HCT116 (cell line): ENCODE measurements at regions not wholly inside any gene's neighbourhood (a gene's known extent, or its start where the extent isn't known, plus 50 kb on each side); places are given as distances from the start of the nearest gene placed in this dataset.

ENCODE experiments used
- ATAC-seq: fragments of 200-7000 bp; cut with Tn5 transposase; 2 replicates; pipeline ENCODE4 v1.9.1; 2020; ENCODE audit warnings: mild to moderate bottlenecking, moderate library complexity
- BruUV-seq: library from RNA; stranded (reverse); fragments of 400-500 nt; replicated peaks from 2 replicates; lab custom pipeline; 2021; lab: Mats Ljungman, UMichigan
- CTCF ChIA-PET: fragments of 300-600 bp; sonication (Branson Sonifier 250); formaldehyde crosslinking; loops from one replicate; lab custom pipeline; 2021; ENCODE audit warnings: antibody characterized with exemption; lab: Charles Lee
- POLR2A ChIA-PET: fragments of 300-600, 350-600 bp; sonication (Branson Sonifier 250); formaldehyde crosslinking; loops from one replicate; lab custom pipeline; 2021; ENCODE audit warnings: antibody characterized with exemption; lab: Charles Lee
- RAD21 ChIA-PET, 2 experiments: fragments of 300-600 bp; sonication (Branson Sonifier 250); formaldehyde crosslinking; loops; one replicate each; lab custom pipeline; 2023; ENCODE audit warnings: low total read pairs in 2 of 2; ENCODE audit not compliant: uncharacterized antibody in 2 of 2, unreplicated experiment in 2 of 2, low non-redundant PET in 1 of 2; lab: Charles Lee
- DNase-seq: peaks from one replicate; pipeline ENCODE4 v3.0.0-alpha.2; 2010; ENCODE audit warnings: low read depth, low spot score
- H2AFZ ChIP-seq: fragments of 200-600 bp; shearing (Covaris generic), sonication (generic); 2 replicates; pipeline ENCODE4 v1.6.1; 2017; ENCODE audit warnings: low read depth, mixed run types, mixed read lengths, antibody characterized with exemption, low read length; ENCODE audit not compliant: poor library complexity, severe bottlenecking
- H3K27ac ChIP-seq: 2 replicates; pipeline ENCODE4 v1.5.1; 2012; ENCODE audit warnings: low read depth, low read length
- H3K27me3 ChIP-seq: fragments of 200-600 bp; sonication (generic); 2 replicates; pipeline ENCODE4 v1.6.1; 2016; ENCODE audit warnings: mixed run types, low read length, mixed read lengths; ENCODE audit not compliant: insufficient read depth
- H3K36me3 ChIP-seq, 2 experiments: fragments of 200-500 bp in 1 of 2; fragments of 200-600 bp in 1 of 2; sonication (Bioruptor generic) in 1 of 2; sonication (generic) in 1 of 2; 2 replicates each; pipeline versions ENCODE4 v1.5.1 to v1.6.1; 2014 to 2016; ENCODE audit warnings: low read length in 2 of 2, inconsistent platforms in 1 of 2, mixed read lengths in 1 of 2, mixed run types in 1 of 2; ENCODE audit not compliant: insufficient read depth in 2 of 2, control insufficient read depth in 1 of 2
- H3K4me1 ChIP-seq, 2 experiments: fragments of 200-600 bp in 1 of 2; sonication (generic) in 1 of 2; 2 replicates each; pipeline versions ENCODE4 v1.5.1 to v1.6.1; 2012 to 2017; ENCODE audit warnings: low read length in 2 of 2, inconsistent platforms in 1 of 2, mild to moderate bottlenecking in 1 of 2, mixed read lengths in 1 of 2, mixed run types in 1 of 2, moderate library complexity in 1 of 2; ENCODE audit not compliant: insufficient read depth in 2 of 2, control insufficient read depth in 1 of 2
- H3K4me2 ChIP-seq: fragments of 200-600 bp; sonication (generic); 2 replicates; pipeline ENCODE4 v1.6.1; 2017; ENCODE audit warnings: mixed run types, low read length, mixed read lengths
- H3K4me3 ChIP-seq, 2 experiments: fragments of 200-600 bp in 1 of 2; sonication (generic) in 1 of 2; replicated peaks in 1 of 2; 2 replicates each; pipeline ENCODE4 v1.5.1; 2011 to 2016; ENCODE audit warnings: low read length in 2 of 2, control low read depth in 1 of 2, low read depth in 1 of 2, mild to moderate bottlenecking in 1 of 2, mixed read lengths in 1 of 2, mixed run types in 1 of 2
- H3K79me2 ChIP-seq: fragments of 200-600 bp; sonication (generic); 2 replicates; pipeline ENCODE4 v1.6.1; 2017; ENCODE audit warnings: mild to moderate bottlenecking, mixed run types, low read length, moderate library complexity, mixed read lengths; ENCODE audit not compliant: insufficient read depth
- H3K9ac ChIP-seq: fragments of 200-600 bp; sonication (generic); 2 replicates; pipeline ENCODE4 v1.6.1; 2016; ENCODE audit warnings: low read length, mixed read lengths
- H3K9me2 ChIP-seq: fragments of 200-600 bp; sonication (generic), shearing (Covaris generic); 2 replicates; pipeline ENCODE4 v1.6.1; 2017; ENCODE audit warnings: mixed run types, mild to moderate bottlenecking, moderate library complexity; ENCODE audit not compliant: insufficient read depth
- H3K9me3 ChIP-seq, 2 experiments: fragments of 200-500 bp in 1 of 2; fragments of 200-600 bp in 1 of 2; sonication (Bioruptor generic) in 1 of 2; sonication (generic) in 1 of 2; 2 replicates each; pipeline ENCODE4 v1.6.1; 2014 to 2017; ENCODE audit warnings: low read length in 2 of 2, mixed read lengths in 2 of 2, inconsistent platforms in 1 of 2, low read depth in 1 of 2, mild to moderate bottlenecking in 1 of 2, mixed run types in 1 of 2, moderate library complexity in 1 of 2; ENCODE audit not compliant: control insufficient read depth in 1 of 2, insufficient read depth in 1 of 2
- H4K20me1 ChIP-seq: fragments of 200-600 bp; sonication (generic), shearing (Covaris generic); 2 replicates; pipeline ENCODE4 v1.6.1; 2017; ENCODE audit warnings: mixed run types, mild to moderate bottlenecking, moderate library complexity; ENCODE audit not compliant: insufficient read depth
- EGR1 ChIP-seq: IDR thresholded peaks from 2 replicates; pipeline ENCODE4 v1.6.1; 2012; ENCODE audit warnings: low read depth
- ELF1 ChIP-seq: IDR thresholded peaks from 2 replicates; pipeline ENCODE4 v1.6.1; 2012; ENCODE audit warnings: low read depth, borderline replicate concordance
- EZH2phosphoT487 ChIP-seq: fragments of 200-600 bp; IDR thresholded peaks from 2 replicates; pipeline ENCODE4 v1.6.1; 2018; ENCODE audit warnings: antibody characterized with exemption, borderline replicate concordance
- JUND ChIP-seq: IDR thresholded peaks from 2 replicates; pipeline ENCODE4 v1.6.1; 2012
- MAX ChIP-seq: IDR thresholded peaks from 2 replicates; pipeline ENCODE4 v1.6.1; 2012
- POLR2A ChIP-seq: IDR thresholded peaks from 2 replicates; pipeline ENCODE4 v1.7.0; 2011; ENCODE audit warnings: borderline replicate concordance; ENCODE audit not compliant: insufficient read depth, insufficient read length; ENCODE audit errors: extremely low read depth
- REST ChIP-seq: IDR thresholded peaks from 2 replicates; pipeline ENCODE4 v1.6.1; 2012; ENCODE audit warnings: low read depth
- SIN3A ChIP-seq: IDR thresholded peaks from 2 replicates; pipeline ENCODE4 v1.6.1; 2012; ENCODE audit warnings: low read depth
- SP1 ChIP-seq: IDR thresholded peaks from 2 replicates; pipeline ENCODE4 v1.6.1; 2012; ENCODE audit warnings: low read depth
- YY1 ChIP-seq: IDR thresholded peaks from 2 replicates; pipeline ENCODE4 v1.6.1; 2011; ENCODE audit warnings: low read length, low read depth, moderate library complexity, mild to moderate bottlenecking; ENCODE audit not compliant: insufficient replicate concordance; ENCODE audit errors: extremely low read depth
- ZBTB33 ChIP-seq: IDR thresholded peaks from 2 replicates; pipeline ENCODE4 v1.6.1; 2011; ENCODE audit warnings: mild to moderate bottlenecking, low read length, moderate library complexity; ENCODE audit not compliant: insufficient replicate concordance; ENCODE audit errors: extremely low read depth
- ZFX ChIP-seq: fragments of 450-650 bp; IDR thresholded peaks from 2 replicates; pipeline ENCODE4 v1.6.1; 2017
- ZNF274 ChIP-seq: fragments of 200-500 bp; sonication (Bioruptor generic); IDR thresholded peaks from 2 replicates; pipeline ENCODE4 v1.6.1; 2014; ENCODE audit warnings: mild to moderate bottlenecking, low read depth, low read length, inconsistent platforms
- intact Hi-C: fragments of 100-400 bp; cut with micrococcal nuclease; formaldehyde crosslinking; loops from 2 replicates; pipeline ENCODE4 v1.10.0; 2022
- TF ChIP-seq, protein P1 (sequence below), 3 experiments: fragments of 200-600 bp in 1 of 3; sonication (generic) in 1 of 3; IDR thresholded peaks in 2 of 3; conservative IDR thresholded peaks in 1 of 3; 2 replicates each; pipeline ENCODE4 v1.5.1; 2012 to 2017; ENCODE audit warnings: low read depth in 2 of 3, low read length in 2 of 3, antibody characterized with exemption in 1 of 3, borderline replicate concordance in 1 of 3, control low read depth in 1 of 3, mild to moderate bottlenecking in 1 of 3, mixed read lengths in 1 of 3, mixed run types in 1 of 3, moderate library complexity in 1 of 3; ENCODE audit not compliant: insufficient read depth in 1 of 3

DNA sequence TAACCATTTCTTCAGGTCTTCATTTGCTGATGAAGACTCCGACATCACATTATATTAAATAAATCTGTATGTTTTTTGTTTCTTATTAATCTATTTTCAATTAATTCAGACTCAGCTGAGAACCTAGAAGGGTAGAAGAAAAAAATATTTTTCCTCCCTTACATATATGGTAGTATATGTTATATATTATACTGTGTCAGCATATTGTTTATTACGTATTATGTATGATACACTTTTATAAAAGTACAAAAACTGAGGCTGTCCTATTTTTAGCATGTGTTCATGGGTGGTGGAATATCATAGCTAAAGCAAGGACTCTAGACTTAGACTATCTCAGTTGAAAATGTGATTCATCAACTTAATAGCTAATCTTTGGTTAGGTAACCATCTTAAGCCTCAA is 149.3 kb downstream of the CENPC start:
- BruUV-seq: no TSS peak
- Histone ChIP-seq H3K4me1 (no peaks in the 10 kb centered on the region), H3K27me3 (0 out of 2 replicates have a peak, but pooled peaks cover 9% of the 10 kb centered on the region), H3K4me2 (no peak overlapping the region), H4K20me1 (no peaks in the 10 kb centered on the region), H3K9me2 (no peaks in the 10 kb centered on the region), H2AFZ (no peak overlapping the region), H3K4me3 (no peak overlapping the region), H3K9ac (no peak overlapping the region), H3K36me3 (no peaks in the 10 kb centered on the region), H3K27ac (no peak overlapping the region), H3K79me2 (no peaks in the 10 kb centered on the region), H3K9me3 (no peaks in the 10 kb centered on the region)
- ChIA-PET RAD21 (no interaction called here), CTCF (no interaction called here), POLR2A (no interaction called here)
- DNase-seq (no peak), ATAC-seq (no peak)
- TF ChIP-seq SIN3A (no peak), REST (no peak), ZNF274 (no peak), SP1 (no peak), ZFX (no peak), JUND (no peak), EZH2phosphoT487 (no peak), ELF1 (no peak), YY1 (no peak), POLR2A (no peak), MAX (no peak), ZBTB33 (no peak), EGR1 (no peak)
- TF ChIP-seq, protein P1, sequence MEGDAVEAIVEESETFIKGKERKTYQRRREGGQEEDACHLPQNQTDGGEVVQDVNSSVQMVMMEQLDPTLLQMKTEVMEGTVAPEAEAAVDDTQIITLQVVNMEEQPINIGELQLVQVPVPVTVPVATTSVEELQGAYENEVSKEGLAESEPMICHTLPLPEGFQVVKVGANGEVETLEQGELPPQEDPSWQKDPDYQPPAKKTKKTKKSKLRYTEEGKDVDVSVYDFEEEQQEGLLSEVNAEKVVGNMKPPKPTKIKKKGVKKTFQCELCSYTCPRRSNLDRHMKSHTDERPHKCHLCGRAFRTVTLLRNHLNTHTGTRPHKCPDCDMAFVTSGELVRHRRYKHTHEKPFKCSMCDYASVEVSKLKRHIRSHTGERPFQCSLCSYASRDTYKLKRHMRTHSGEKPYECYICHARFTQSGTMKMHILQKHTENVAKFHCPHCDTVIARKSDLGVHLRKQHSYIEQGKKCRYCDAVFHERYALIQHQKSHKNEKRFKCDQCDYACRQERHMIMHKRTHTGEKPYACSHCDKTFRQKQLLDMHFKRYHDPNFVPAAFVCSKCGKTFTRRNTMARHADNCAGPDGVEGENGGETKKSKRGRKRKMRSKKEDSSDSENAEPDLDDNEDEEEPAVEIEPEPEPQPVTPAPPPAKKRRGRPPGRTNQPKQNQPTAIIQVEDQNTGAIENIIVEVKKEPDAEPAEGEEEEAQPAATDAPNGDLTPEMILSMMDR (IDR thresholded peaks at IDR 0.05 in 2 of 3, conservative IDR thresholded peaks at IDR 0.05 in 1 of 3; ENCODE audit: borderline replicate concordance in 1 of 3, insufficient read depth in 1 of 3, low read depth in 2 of 3, low read length in 2 of 3): no peak
- intact Hi-C loops: no loop called here
